GM23248 (cell line): ENCODE measurements at regions not wholly inside any gene's neighbourhood (a gene's known extent, or its start where the extent isn't known, plus 50 kb on each side); places are given as distances from the start of the nearest gene placed in this dataset.

Experiments used
- EZH2 ChIP-seq: fragments of 200-600 bp; sonication (generic); IDR thresholded peaks from 2 replicates; pipeline ENCODE4 v1.6.1; 2018; ENCODE audit warnings: antibody characterized with exemption, mild to moderate bottlenecking; ENCODE audit not compliant: insufficient read depth, poor library complexity, severe bottlenecking
- EZH2phosphoT487 ChIP-seq: fragments of 200-600 bp; sonication (generic); IDR thresholded peaks from 2 replicates; pipeline ENCODE4 v1.6.1; 2018; ENCODE audit warnings: antibody characterized with exemption, moderate library complexity, mild to moderate bottlenecking, low read depth; ENCODE audit not compliant: insufficient read depth

GRCh38 chr12:29004066-29004935 is 144.8 kb upstream of the FAR2 start:
- TF ChIP-seq EZH2phosphoT487 = no peak
- TF ChIP-seq EZH2 = no peak
